NB4 (cell line): ENCODE measurements at regions not wholly inside any gene's neighbourhood (a gene's known extent, or its start where the extent isn't known, plus 50 kb on each side); places are given as distances from the start of the nearest gene placed in this dataset.

Experiments
- MYC ChIP-seq: IDR thresholded peaks from 2 replicates; pipeline ENCODE4 v1.6.1; 2011; ENCODE audit warnings: low read depth, low read length
- POLR2A ChIP-seq: IDR thresholded peaks from 2 replicates; pipeline ENCODE4 v1.6.1; 2011; ENCODE audit warnings: mild to moderate bottlenecking; ENCODE audit not compliant: insufficient read length; ENCODE audit errors: extremely low read depth
- TF ChIP-seq, protein P1 (sequence below): IDR thresholded peaks from one replicate; pipeline ENCODE4 v1.5.1; 2012; ENCODE audit warnings: low read depth, low read length
- TF ChIP-seq, protein P2 (sequence below): IDR thresholded peaks from 2 replicates; pipeline ENCODE4 v1.6.1; 2011; ENCODE audit warnings: low read depth, low read length

GRCh38 chr22:44581096-44581435, 83.0 kb upstream of the RTL6 start:
- TF ChIP-seq, protein P1, sequence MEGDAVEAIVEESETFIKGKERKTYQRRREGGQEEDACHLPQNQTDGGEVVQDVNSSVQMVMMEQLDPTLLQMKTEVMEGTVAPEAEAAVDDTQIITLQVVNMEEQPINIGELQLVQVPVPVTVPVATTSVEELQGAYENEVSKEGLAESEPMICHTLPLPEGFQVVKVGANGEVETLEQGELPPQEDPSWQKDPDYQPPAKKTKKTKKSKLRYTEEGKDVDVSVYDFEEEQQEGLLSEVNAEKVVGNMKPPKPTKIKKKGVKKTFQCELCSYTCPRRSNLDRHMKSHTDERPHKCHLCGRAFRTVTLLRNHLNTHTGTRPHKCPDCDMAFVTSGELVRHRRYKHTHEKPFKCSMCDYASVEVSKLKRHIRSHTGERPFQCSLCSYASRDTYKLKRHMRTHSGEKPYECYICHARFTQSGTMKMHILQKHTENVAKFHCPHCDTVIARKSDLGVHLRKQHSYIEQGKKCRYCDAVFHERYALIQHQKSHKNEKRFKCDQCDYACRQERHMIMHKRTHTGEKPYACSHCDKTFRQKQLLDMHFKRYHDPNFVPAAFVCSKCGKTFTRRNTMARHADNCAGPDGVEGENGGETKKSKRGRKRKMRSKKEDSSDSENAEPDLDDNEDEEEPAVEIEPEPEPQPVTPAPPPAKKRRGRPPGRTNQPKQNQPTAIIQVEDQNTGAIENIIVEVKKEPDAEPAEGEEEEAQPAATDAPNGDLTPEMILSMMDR, result no peak
- TF ChIP-seq POLR2A, result no peak
- TF ChIP-seq, protein P2, sequence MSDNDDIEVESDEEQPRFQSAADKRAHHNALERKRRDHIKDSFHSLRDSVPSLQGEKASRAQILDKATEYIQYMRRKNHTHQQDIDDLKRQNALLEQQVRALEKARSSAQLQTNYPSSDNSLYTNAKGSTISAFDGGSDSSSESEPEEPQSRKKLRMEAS, result no peak
- TF ChIP-seq MYC, result no peak
